ENCODE measurements at regions not wholly inside any gene's neighbourhood (a gene's known extent, or its start where the extent isn't known, plus 50 kb on each side); places are given as distances from the start of the nearest gene placed in this dataset.

- TF ChIP-seq, protein P1, sequence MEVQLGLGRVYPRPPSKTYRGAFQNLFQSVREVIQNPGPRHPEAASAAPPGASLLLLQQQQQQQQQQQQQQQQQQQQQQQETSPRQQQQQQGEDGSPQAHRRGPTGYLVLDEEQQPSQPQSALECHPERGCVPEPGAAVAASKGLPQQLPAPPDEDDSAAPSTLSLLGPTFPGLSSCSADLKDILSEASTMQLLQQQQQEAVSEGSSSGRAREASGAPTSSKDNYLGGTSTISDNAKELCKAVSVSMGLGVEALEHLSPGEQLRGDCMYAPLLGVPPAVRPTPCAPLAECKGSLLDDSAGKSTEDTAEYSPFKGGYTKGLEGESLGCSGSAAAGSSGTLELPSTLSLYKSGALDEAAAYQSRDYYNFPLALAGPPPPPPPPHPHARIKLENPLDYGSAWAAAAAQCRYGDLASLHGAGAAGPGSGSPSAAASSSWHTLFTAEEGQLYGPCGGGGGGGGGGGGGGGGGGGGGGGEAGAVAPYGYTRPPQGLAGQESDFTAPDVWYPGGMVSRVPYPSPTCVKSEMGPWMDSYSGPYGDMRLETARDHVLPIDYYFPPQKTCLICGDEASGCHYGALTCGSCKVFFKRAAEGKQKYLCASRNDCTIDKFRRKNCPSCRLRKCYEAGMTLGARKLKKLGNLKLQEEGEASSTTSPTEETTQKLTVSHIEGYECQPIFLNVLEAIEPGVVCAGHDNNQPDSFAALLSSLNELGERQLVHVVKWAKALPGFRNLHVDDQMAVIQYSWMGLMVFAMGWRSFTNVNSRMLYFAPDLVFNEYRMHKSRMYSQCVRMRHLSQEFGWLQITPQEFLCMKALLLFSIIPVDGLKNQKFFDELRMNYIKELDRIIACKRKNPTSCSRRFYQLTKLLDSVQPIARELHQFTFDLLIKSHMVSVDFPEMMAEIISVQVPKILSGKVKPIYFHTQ (CRISPR knock-in tag; IDR thresholded peaks at IDR 0.05): no peak
- TF ChIP-seq, protein P2, sequence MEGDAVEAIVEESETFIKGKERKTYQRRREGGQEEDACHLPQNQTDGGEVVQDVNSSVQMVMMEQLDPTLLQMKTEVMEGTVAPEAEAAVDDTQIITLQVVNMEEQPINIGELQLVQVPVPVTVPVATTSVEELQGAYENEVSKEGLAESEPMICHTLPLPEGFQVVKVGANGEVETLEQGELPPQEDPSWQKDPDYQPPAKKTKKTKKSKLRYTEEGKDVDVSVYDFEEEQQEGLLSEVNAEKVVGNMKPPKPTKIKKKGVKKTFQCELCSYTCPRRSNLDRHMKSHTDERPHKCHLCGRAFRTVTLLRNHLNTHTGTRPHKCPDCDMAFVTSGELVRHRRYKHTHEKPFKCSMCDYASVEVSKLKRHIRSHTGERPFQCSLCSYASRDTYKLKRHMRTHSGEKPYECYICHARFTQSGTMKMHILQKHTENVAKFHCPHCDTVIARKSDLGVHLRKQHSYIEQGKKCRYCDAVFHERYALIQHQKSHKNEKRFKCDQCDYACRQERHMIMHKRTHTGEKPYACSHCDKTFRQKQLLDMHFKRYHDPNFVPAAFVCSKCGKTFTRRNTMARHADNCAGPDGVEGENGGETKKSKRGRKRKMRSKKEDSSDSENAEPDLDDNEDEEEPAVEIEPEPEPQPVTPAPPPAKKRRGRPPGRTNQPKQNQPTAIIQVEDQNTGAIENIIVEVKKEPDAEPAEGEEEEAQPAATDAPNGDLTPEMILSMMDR (IDR thresholded peaks at IDR 0.05): no peak
Measured at GRCh38 chr14:38915125-38915524, 187.9 kb downstream of the SEC23A start.

Data from WTC11 (cell line).